PC-3 (cell line): ENCODE measurements at regions not wholly inside any gene's neighbourhood (a gene's known extent, or its start where the extent isn't known, plus 50 kb on each side); places are given as distances from the start of the nearest gene placed in this dataset.

Experiments used
- ATAC-seq: fragments of 200-7000 bp; cut with Tn5 transposase; 2 replicates; pipeline ENCODE4 v1.9.1; 2020; ENCODE audit warnings: mild to moderate bottlenecking, moderate library complexity
- BruUV-seq: library from RNA; stranded (reverse); fragments of 400-500 nt; replicated peaks from 2 replicates; lab custom pipeline; 2021; lab: Mats Ljungman, UMichigan
- CTCF ChIA-PET: fragments of 300-600 bp; sonication (Branson Sonifier 250); formaldehyde crosslinking; loops from one replicate; lab custom pipeline; 2022; ENCODE audit warnings: antibody characterized with exemption; lab: Charles Lee
- POLR2A ChIA-PET: fragments of 300-600 bp; sonication (Branson Sonifier 250); formaldehyde crosslinking; loops from one replicate; lab custom pipeline; 2022; ENCODE audit warnings: antibody characterized with exemption; ENCODE audit not compliant: unreplicated experiment; lab: Charles Lee
- DNase-seq: peaks from one replicate; pipeline ENCODE4 v3.0.0-alpha.2; 2015
- H2AFZ ChIP-seq: fragments of 300-600 bp; sonication (generic); 2 replicates; pipeline ENCODE4 v1.6.0; 2016; ENCODE audit warnings: antibody characterized with exemption, low read length
- H3F3A ChIP-seq: fragments of 300-600 bp; sonication (generic); one replicate; pipeline ENCODE4 v1.6.0; 2017; ENCODE audit warnings: antibody characterized with exemption, low read length, control low read depth, mild to moderate bottlenecking; ENCODE audit not compliant: unreplicated experiment
- H3K27ac ChIP-seq: fragments of 300-600 bp; sonication (generic); 2 replicates; pipeline ENCODE4 v1.5.1; 2016; ENCODE audit warnings: mild to moderate bottlenecking, low read length
- H3K27me3 ChIP-seq: fragments of 300-600 bp; sonication (generic); 2 replicates; pipeline ENCODE4 v1.6.1; 2016; ENCODE audit warnings: low read length, mixed read lengths
- H3K36me3 ChIP-seq: fragments of 300-600 bp; sonication (generic); 2 replicates; pipeline ENCODE4 v1.6.1; 2016; ENCODE audit warnings: low read depth, mixed run types, low read length, mixed read lengths
- H3K4me1 ChIP-seq: fragments of 300-600 bp; sonication (generic); 2 replicates; pipeline ENCODE4 v1.5.1; 2016; ENCODE audit warnings: low read length; ENCODE audit not compliant: insufficient read depth
- H3K4me2 ChIP-seq: fragments of 300-600 bp; sonication (generic); 2 replicates; pipeline ENCODE4 v1.6.0; 2016; ENCODE audit warnings: low read length
- H3K4me3 ChIP-seq: fragments of 300-600 bp; sonication (generic); 2 replicates; pipeline ENCODE4 v1.5.1; 2016; ENCODE audit warnings: mild to moderate bottlenecking, low read length, mixed read lengths
- H3K79me2 ChIP-seq: fragments of 300-600 bp; sonication (generic); 2 replicates; pipeline ENCODE4 v1.6.1; 2017; ENCODE audit warnings: low read length, mixed read lengths
- H3K9ac ChIP-seq: fragments of 300-600 bp; sonication (generic); 2 replicates; pipeline ENCODE4 v1.6.0; 2016; ENCODE audit warnings: mild to moderate bottlenecking, low read length
- H3K9me2 ChIP-seq: fragments of 300-600 bp; sonication (generic); replicated peaks from 2 replicates; pipeline ENCODE4 v1.6.1; 2016; ENCODE audit warnings: mixed run types, low read length, mixed read lengths
- H3K9me3 ChIP-seq: fragments of 300-600 bp; sonication (generic); 2 replicates; pipeline ENCODE4 v1.6.1; 2016; ENCODE audit warnings: low read length, mixed read lengths
- H4K20me1 ChIP-seq: fragments of 300-600 bp; sonication (generic); 2 replicates; pipeline ENCODE4 v1.6.1; 2016; ENCODE audit warnings: low read length, mixed read lengths
- CTCF ChIP-seq: fragments of 300-600 bp; sonication (generic); conservative IDR thresholded peaks from 2 replicates; pipeline ENCODE4 v1.5.1; 2017; ENCODE audit warnings: antibody characterized with exemption, low read depth, mild to moderate bottlenecking, low read length
- EZH2 ChIP-seq: fragments of 300-600 bp; sonication (generic); IDR thresholded peaks from one replicate; pipeline ENCODE4 v1.6.1; 2017; ENCODE audit warnings: antibody characterized with exemption, mild to moderate bottlenecking, low read length; ENCODE audit not compliant: unreplicated experiment
- EZH2phosphoT487 ChIP-seq: fragments of 300-600 bp; sonication (generic); IDR thresholded peaks from 2 replicates; pipeline ENCODE4 v1.6.1; 2018; ENCODE audit warnings: mild to moderate bottlenecking, antibody characterized with exemption, low read length, borderline replicate concordance
- intact Hi-C: fragments of 100-400 bp; cut with micrococcal nuclease; formaldehyde crosslinking; loops from 2 replicates; pipeline ENCODE4 v1.9.0; 2023

DNA sequence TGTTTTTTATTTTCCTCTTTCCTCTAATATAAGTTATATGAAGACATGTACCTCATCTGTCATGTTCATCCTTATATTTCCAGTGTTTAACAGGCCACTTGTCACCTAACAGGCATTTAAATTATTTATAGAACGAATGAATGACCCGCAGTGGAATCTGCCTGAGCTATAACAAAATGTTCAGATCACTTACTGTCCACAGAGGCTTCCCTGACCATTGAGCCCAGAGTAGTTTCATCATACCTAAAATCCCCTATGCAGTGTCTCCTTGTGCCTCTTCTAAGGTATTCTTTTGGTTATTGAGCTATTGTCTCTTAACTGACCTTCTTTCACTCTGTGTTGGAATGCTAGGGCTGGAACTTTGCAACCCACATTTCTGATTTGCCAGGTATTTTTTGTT is 748.5 kb downstream of the NTRK3 start:
- no peak for TF ChIP-seq CTCF
- no peak for TF ChIP-seq EZH2phosphoT487
- no peak for TF ChIP-seq EZH2
- no peak overlapping the region for H3K27ac ChIP-seq
- ATAC-seq (no peak), DNase-seq (no peak)
- H3K9me3 ChIP-seq = no peaks in the 10 kb centered on the region
- no TSS peak for BruUV-seq
- no peaks in the 10 kb centered on the region for H3F3A ChIP-seq
- H3K4me1 ChIP-seq = no peaks in the 10 kb centered on the region
- no peak overlapping the region for H3K4me3 ChIP-seq
- H3K79me2 ChIP-seq = no peaks in the 10 kb centered on the region
- no peak overlapping the region for H2AFZ ChIP-seq
- no peaks in the 10 kb centered on the region for H4K20me1 ChIP-seq
- POLR2A ChIA-PET = no interaction called here
- CTCF ChIA-PET = no interaction called here
- no peaks in the 10 kb centered on the region for H3K36me3 ChIP-seq
- no peak overlapping the region for H3K4me2 ChIP-seq
- no peak overlapping the region for H3K9ac ChIP-seq
- intact Hi-C loops = no loop called here
- no peaks in the 10 kb centered on the region for H3K27me3 ChIP-seq
- no peaks in the 10 kb centered on the region for H3K9me2 ChIP-seq

DNA sequence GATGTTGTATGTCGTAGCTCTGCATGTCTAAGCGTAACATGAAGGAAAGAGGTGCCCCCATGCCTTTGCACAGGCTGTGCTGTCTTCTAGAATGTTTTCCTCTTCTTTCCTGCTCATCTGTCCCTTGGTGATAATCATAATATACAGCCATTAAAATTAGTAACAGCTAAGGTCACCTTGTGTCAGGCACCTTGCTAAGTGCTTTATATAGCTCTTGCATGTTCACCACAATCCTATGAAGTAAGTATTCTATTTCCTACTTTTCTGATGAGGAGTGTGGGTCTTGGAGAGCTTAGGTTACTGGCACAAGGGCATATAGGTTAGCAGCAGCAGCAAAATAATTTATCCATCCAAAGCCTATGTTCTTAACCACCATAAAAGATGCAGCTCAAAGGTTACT is 754.4 kb downstream of the NTRK3 start:
- Histone ChIP-seq H3K27me3 (no peaks in the 10 kb centered on the region), H2AFZ (no peak overlapping the region), H3K4me2 (no peak overlapping the region), H3K9me3 (no peaks in the 10 kb centered on the region), H4K20me1 (no peaks in the 10 kb centered on the region), H3F3A (no peaks in the 10 kb centered on the region), H3K9me2 (no peaks in the 10 kb centered on the region), H3K79me2 (no peaks in the 10 kb centered on the region), H3K27ac (no peak overlapping the region), H3K4me3 (no peak overlapping the region), H3K36me3 (no peaks in the 10 kb centered on the region), H3K4me1 (no peaks in the 10 kb centered on the region), H3K9ac (no peak overlapping the region)
- no peak for DNase-seq
- BruUV-seq = no TSS peak
- CTCF ChIA-PET = no interaction called here
- intact Hi-C loops = no loop called here
- POLR2A ChIA-PET = no interaction called here
- no peak for TF ChIP-seq EZH2phosphoT487
- no peak for TF ChIP-seq EZH2
- no peak for TF ChIP-seq CTCF
- ATAC-seq = no peak

GRCh38 chr15:87500240-87500639 is 756.3 kb downstream of the NTRK3 start:
- Histone ChIP-seq H3K4me3 (no peak overlapping the region), H3K9me3 (no peaks in the 10 kb centered on the region), H3K36me3 (no peaks in the 10 kb centered on the region), H3K9me2 (no peaks in the 10 kb centered on the region), H2AFZ (no peak overlapping the region), H3K27ac (no peak overlapping the region), H3K4me1 (no peaks in the 10 kb centered on the region), H3K79me2 (no peaks in the 10 kb centered on the region), H3K27me3 (no peaks in the 10 kb centered on the region), H3K4me2 (no peak overlapping the region), H3K9ac (no peak overlapping the region), H3F3A (no peaks in the 10 kb centered on the region), H4K20me1 (no peaks in the 10 kb centered on the region)
- TF ChIP-seq EZH2 (no peak), CTCF (no peak), EZH2phosphoT487 (no peak)
- intact Hi-C loops = no loop called here
- POLR2A ChIA-PET = no interaction called here
- CTCF ChIA-PET = no interaction called here
- ATAC-seq = no peak
- DNase-seq = no peak
- BruUV-seq = no TSS peak
